SK-N-MC (cell line): ENCODE measurements at regions not wholly inside any gene's neighbourhood (a gene's known extent, or its start where the extent isn't known, plus 50 kb on each side); places are given as distances from the start of the nearest gene placed in this dataset.

Experiments used
- DNase-seq: peaks from one replicate; pipeline ENCODE4 v3.0.0-alpha.2; 2011; ENCODE audit warnings: low read depth, low spot score
- H3K27ac ChIP-seq: fragments of 200-600 bp; sonication (generic); 2 replicates; pipeline ENCODE4 v1.5.1; 2016; ENCODE audit warnings: mixed run types
- H3K36me3 ChIP-seq: fragments of 200-600 bp; sonication (generic); 2 replicates; pipeline ENCODE4 v1.6.1; 2017; ENCODE audit warnings: antibody characterized with exemption, low read length, mixed read lengths; ENCODE audit not compliant: insufficient read depth
- H3K4me3 ChIP-seq: fragments of 200-600 bp; sonication (generic); 2 replicates; pipeline ENCODE4 v1.5.1; 2016
- H3K9ac ChIP-seq: fragments of 200-600 bp; sonication (generic); 2 replicates; pipeline ENCODE4 v1.8.0; 2017; ENCODE audit warnings: mixed run types, mixed read lengths; ENCODE audit not compliant: insufficient read length
- H3K9me3 ChIP-seq: fragments of 200-600 bp; sonication (generic); 2 replicates; pipeline ENCODE4 v1.6.1; 2017; ENCODE audit warnings: low read depth, mild to moderate bottlenecking, antibody characterized with exemption, low read length, moderate library complexity, mixed read lengths
- EZH2 ChIP-seq: fragments of 200-600 bp; sonication (generic); IDR thresholded peaks from one replicate; pipeline ENCODE4 v1.6.1; 2017; ENCODE audit warnings: antibody characterized with exemption
- FOXP2 ChIP-seq: optimal IDR thresholded peaks from 2 replicates; pipeline ENCODE3; 2011; ENCODE audit warnings: mild to moderate bottlenecking, moderate library complexity; ENCODE audit not compliant: insufficient read depth; ENCODE audit errors: extremely low read length, control extremely low read depth
- POLR2AphosphoS5 ChIP-seq: IDR thresholded peaks from 2 replicates; pipeline ENCODE4 v1.6.1; 2012; ENCODE audit warnings: mild to moderate bottlenecking, low read depth, low read length, borderline replicate concordance

- H3K4me3 ChIP-seq, result no peak overlapping the region
- no peaks in the 10 kb centered on the region for H3K36me3 ChIP-seq
- TF ChIP-seq POLR2AphosphoS5 (no peak), EZH2 (no peak), FOXP2 (no peak)
- H3K9ac ChIP-seq, result no peak overlapping the region
- H3K9me3 ChIP-seq, result no peaks in the 10 kb centered on the region
- no peak for DNase-seq
- H3K27ac ChIP-seq, result no peak overlapping the region
Observed at GRCh38 chr20:16119909-16120308, 453.3 kb downstream of the KIF16B start.

- Histone ChIP-seq H3K4me3 (no peak overlapping the region), H3K9ac (no peak overlapping the region), H3K27ac (no peak overlapping the region), H3K36me3 (no peaks in the 10 kb centered on the region), H3K9me3 (no peaks in the 10 kb centered on the region)
- no peak for TF ChIP-seq FOXP2
- no peak for TF ChIP-seq EZH2
- DNase-seq, result no peak
Observed at GRCh38 chr20:16115911-16116552, 457.2 kb downstream of the KIF16B start.

- TF ChIP-seq FOXP2, result no peak
- no peak for TF ChIP-seq EZH2
- no peak for TF ChIP-seq POLR2AphosphoS5
- no peak overlapping the region for H3K27ac ChIP-seq
- H3K9ac ChIP-seq, result no peak overlapping the region
- H3K9me3 ChIP-seq, result no peaks in the 10 kb centered on the region
- no peak overlapping the region for H3K4me3 ChIP-seq
- DNase-seq, result no peak
- H3K36me3 ChIP-seq, result no peaks in the 10 kb centered on the region
Observed at GRCh38 chr20:16113736-16114135, 459.5 kb downstream of the KIF16B start.

GRCh38 chr20:16111852-16112412, 461.3 kb downstream of the KIF16B start:
- Histone ChIP-seq H3K36me3 (no peaks in the 10 kb centered on the region), H3K27ac (no peak overlapping the region), H3K4me3 (no peak overlapping the region), H3K9ac (no peak overlapping the region), H3K9me3 (no peaks in the 10 kb centered on the region)
- no peak for DNase-seq
- TF ChIP-seq EZH2 (no peak), FOXP2 (no peak), POLR2AphosphoS5 (no peak)

GRCh38 chr20:16111172-16111832, 461.9 kb downstream of the KIF16B start:
- no peak for DNase-seq
- TF ChIP-seq FOXP2 (no peak), EZH2 (no peak), POLR2AphosphoS5 (no peak)
- Histone ChIP-seq H3K9me3 (no peaks in the 10 kb centered on the region), H3K9ac (no peak overlapping the region), H3K36me3 (no peaks in the 10 kb centered on the region), H3K27ac (no peak overlapping the region), H3K4me3 (no peak overlapping the region)

GRCh38 chr20:16107172-16107870, 465.9 kb downstream of the KIF16B start:
- no peak overlapping the region for H3K27ac ChIP-seq
- TF ChIP-seq FOXP2 (no peak), POLR2AphosphoS5 (no peak), EZH2 (no peak)
- H3K36me3 ChIP-seq, result no peaks in the 10 kb centered on the region
- no peak overlapping the region for H3K9ac ChIP-seq
- DNase-seq, result no peak
- no peaks in the 10 kb centered on the region for H3K9me3 ChIP-seq
- no peak overlapping the region for H3K4me3 ChIP-seq

- no peak overlapping the region for H3K27ac ChIP-seq
Observed at GRCh38 chr20:16106191-16106849, 466.9 kb downstream of the KIF16B start.

GRCh38 chr20:16104783-16105182, 468.5 kb downstream of the KIF16B start:
- no peak for DNase-seq
- H3K27ac ChIP-seq, result no peak overlapping the region
- no peaks in the 10 kb centered on the region for H3K9me3 ChIP-seq

More at GRCh38 chr20:16106191-16106849, 466.9 kb downstream of the KIF16B start:
- no peak overlapping the region for H3K9ac ChIP-seq
- no peak overlapping the region for H3K4me3 ChIP-seq
- TF ChIP-seq POLR2AphosphoS5 (no peak), FOXP2 (no peak), EZH2 (no peak)
- H3K36me3 ChIP-seq, result no peaks in the 10 kb centered on the region
- H3K9me3 ChIP-seq, result no peaks in the 10 kb centered on the region
- no peak for DNase-seq

More at GRCh38 chr20:16104783-16105182, 468.5 kb downstream of the KIF16B start:
- TF ChIP-seq EZH2, result no peak
- H3K4me3 ChIP-seq, result no peak overlapping the region
- no peaks in the 10 kb centered on the region for H3K36me3 ChIP-seq
- no peak overlapping the region for H3K9ac ChIP-seq
